Transverse colon (tissue), 4 donors: ENCODE measurements at regions not wholly inside any gene's neighbourhood (a gene's known extent, or its start where the extent isn't known, plus 50 kb on each side); places are given as distances from the start of the nearest gene placed in this dataset.

Source experiments
- DNase-seq: peaks from one replicate; pipeline ENCODE4 v3.0.0-alpha.2; 2019
- H3K27ac ChIP-seq, 4 donors: fragments of 200-600 bp; sonication (generic); 2 replicates each; pipeline ENCODE4 v1.5.1; 2016 to 2018; ENCODE audit warnings: inconsistent platforms in 4 of 4
- H3K27me3 ChIP-seq: fragments of 200-600 bp; sonication (generic); 2 replicates; pipeline ENCODE4 v1.5.1; 2017; ENCODE audit warnings: inconsistent platforms
- H3K36me3 ChIP-seq, 4 donors: fragments of 200-600 bp; sonication (generic); 2 replicates each; pipeline ENCODE4 v1.5.1; 2017 to 2019; ENCODE audit warnings: inconsistent platforms in 4 of 4
- H3K4me1 ChIP-seq, 4 donors: fragments of 200-600 bp; sonication (generic); 2 replicates each; pipeline ENCODE4 v1.5.1; 2017 to 2020; ENCODE audit warnings: inconsistent platforms in 4 of 4
- H3K4me3 ChIP-seq, 4 donors: fragments of 200-600 bp; sonication (generic); 1 replicate in 1 of 4; 2 replicates in 3 of 4; pipeline versions ENCODE4 v1.5.1 to v1.6.1; 2017 to 2019; ENCODE audit warnings: inconsistent platforms in 4 of 4
- H3K9me3 ChIP-seq, 2 donors: fragments of 200-600 bp; sonication (generic); 2 replicates each; pipeline ENCODE4 v1.5.1; 2017 to 2019; ENCODE audit warnings: inconsistent platforms in 2 of 2
- CTCF ChIP-seq, 5 experiments: fragments of 200-600 bp in 3 of 5; fragments of 450-650 bp in 2 of 5; sonication (generic) in 3 of 5; IDR thresholded peaks; 1 replicate in 2 of 5; 2 replicates in 3 of 5; pipeline ENCODE4 v1.5.1; 2016 to 2017; ENCODE audit warnings: antibody characterized with exemption in 5 of 5, inconsistent platforms in 3 of 5, mild to moderate bottlenecking in 2 of 5, moderate library complexity in 1 of 5
- EP300 ChIP-seq: sonication (generic); formaldehyde crosslinking; IDR thresholded peaks from one replicate; pipeline ENCODE4 v1.6.1; 2017; ENCODE audit warnings: antibody characterized with exemption, low read depth
- POLR2A ChIP-seq: fragments of 450-650 bp; IDR thresholded peaks from one replicate; pipeline ENCODE4 v1.6.1; 2016; ENCODE audit warnings: antibody characterized with exemption, mild to moderate bottlenecking, moderate library complexity
- POLR2AphosphoS5 ChIP-seq, 3 donors: sonication (generic); formaldehyde crosslinking; IDR thresholded peaks; one replicate each; pipeline ENCODE4 v1.6.1; 2016; ENCODE audit warnings: antibody characterized with exemption in 3 of 3
- WGBS, 2 donors: methylation state at CpG; one replicate each; pipeline ENCODE4 v1.1.5; 2018; ENCODE audit warnings: low coverage in 1 of 2; 5-methylcytosine and 5-hydroxymethylcytosine counted together
- in situ Hi-C, 4 donors: fragments of 200-750 bp; cut with MboI; loops; one replicate each; pipeline versions ENCODE4 v1.15.0 to v1.15.1; 2017; ENCODE audit warnings: low sequenced_read_pairs in 3 of 4, low pct_ligation_motif_present in 1 of 4, low pct_unique_long_range_greater_than_20kb in 1 of 4
- intact Hi-C: fragments of 100-400 bp; cut with DNase I; formaldehyde crosslinking; loops from one replicate; pipeline ENCODE4 v1.15.1; 2023; ENCODE audit warnings: low total_unique reads

GRCh38 chr12:93128332-93128707, 199.2 kb upstream of the EEA1 start:
- no peak overlapping the region for H3K4me3 ChIP-seq
- intact Hi-C loops, result no loop called here
- DNase-seq, result no peak
- no peaks in the 10 kb centered on the region for H3K36me3 ChIP-seq
- TF ChIP-seq POLR2A (no peak), CTCF (IDR thresholded peaks at IDR 0.05) (no peak), POLR2AphosphoS5 (IDR thresholded peaks at IDR 0.05) (no peak), EP300 (no peak)
- 71 to 84% methylated on average over 2 to 6 of the region's 6 CpGs for WGBS, 2 donors
- H3K27me3 ChIP-seq, result no peaks in the 10 kb centered on the region
- in situ Hi-C loops, result no loop called here
- H3K4me1 ChIP-seq, result peaks cover 0 to 14% (median 3%) of the 10 kb centered on the region in 4 donors
- no peaks in the 10 kb centered on the region for H3K9me3 ChIP-seq
- H3K27ac ChIP-seq, result peak overlapping the region in 3 of 4 donors; percentile 0 to 46 (median 20)

DNA sequence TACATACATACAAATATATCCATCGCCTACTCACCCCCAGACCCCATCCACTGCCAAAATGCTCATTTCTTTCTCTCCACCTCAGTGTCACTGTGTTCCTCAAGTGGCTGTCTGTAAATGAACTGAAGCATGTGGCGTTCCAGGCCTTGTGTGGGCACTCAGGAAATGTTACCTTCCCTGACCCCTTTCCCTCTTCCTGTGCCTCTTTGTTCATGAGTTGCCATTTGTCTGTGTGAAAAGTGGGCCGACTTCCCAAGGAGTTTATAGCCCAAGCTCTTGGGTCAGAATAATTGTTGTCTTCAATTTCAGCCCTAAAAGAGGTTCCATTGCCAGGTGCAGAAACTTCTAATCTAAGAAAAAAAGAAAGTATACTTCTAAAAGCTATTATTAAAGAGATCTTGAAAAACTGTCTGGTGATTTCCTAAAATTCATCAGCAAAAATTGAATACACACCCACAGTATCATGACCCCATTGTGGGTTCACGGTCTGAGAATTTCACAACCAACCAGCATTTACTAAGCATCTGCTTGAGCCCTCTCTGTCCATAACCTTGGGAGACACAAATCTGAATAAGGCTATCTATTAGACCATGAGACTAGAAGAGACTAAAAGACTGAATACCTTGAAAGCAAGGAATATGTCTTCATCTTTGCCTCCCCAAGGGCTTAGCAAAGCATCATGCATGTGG, 201.4 kb upstream of the EEA1 start:
- in situ Hi-C loops, result no loop called here
- Histone ChIP-seq H3K27ac (no peak overlapping the region), H3K27me3 (no peaks in the 10 kb centered on the region), H3K4me1 (peaks cover 2 to 23% (median 10%) of the 10 kb centered on the region in 4 donors), H3K9me3 (no peaks in the 10 kb centered on the region), H3K36me3 (no peaks in the 10 kb centered on the region), H3K4me3 (no peak overlapping the region)
- intact Hi-C loops, result no loop called here
- DNase-seq, result no peak
- 74 to 76% methylated on average over 4 of the region's 4 CpGs for WGBS, 2 donors
- TF ChIP-seq EP300 (no peak), POLR2AphosphoS5 (IDR thresholded peaks at IDR 0.05) (no peak), POLR2A (no peak), CTCF (IDR thresholded peaks at IDR 0.05) (no peak)

DNA sequence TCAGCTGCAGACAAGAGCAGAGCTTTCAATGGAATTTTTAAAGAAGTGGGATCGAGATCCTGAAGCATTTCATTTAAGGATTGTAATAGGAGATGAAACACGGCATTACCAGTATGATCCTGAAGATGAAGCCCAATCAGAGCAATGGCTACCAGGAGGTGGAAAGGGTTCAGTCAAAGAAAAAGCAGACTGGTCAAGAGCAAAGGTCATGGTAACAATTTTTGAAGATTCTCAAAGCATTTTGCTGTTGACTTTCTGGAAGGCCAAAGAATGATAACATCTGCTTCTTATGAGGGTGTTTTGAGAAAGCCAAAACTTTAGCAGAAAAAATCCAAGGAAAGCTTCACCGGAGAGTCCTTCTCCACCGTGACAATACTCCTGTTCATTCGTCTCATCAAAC, 204.3 kb upstream of the EEA1 start:
- Histone ChIP-seq H3K36me3 (no peaks in the 10 kb centered on the region), H3K27ac (no peak overlapping the region), H3K4me3 (no peak overlapping the region), H3K27me3 (no peaks in the 10 kb centered on the region), H3K9me3 (no peaks in the 10 kb centered on the region), H3K4me1 (peaks cover 7 to 15% (median 11%) of the 10 kb centered on the region in 4 donors)
- TF ChIP-seq CTCF (IDR thresholded peaks at IDR 0.05) (no peak), POLR2A (no peak), EP300 (no peak), POLR2AphosphoS5 (IDR thresholded peaks at IDR 0.05) (no peak)
- intact Hi-C loops, result no loop called here
- DNase-seq, result no peak
- 92 to 96% methylated on average over 5 of the region's 5 CpGs for WGBS, 2 donors
- in situ Hi-C loops, result no loop called here

- in situ Hi-C loops, result no loop called here
- intact Hi-C loops, result no loop called here
Observed at GRCh38 chr12:93134175-93134890, 205.2 kb upstream of the EEA1 start.

More at GRCh38 chr12:93134175-93134890, 205.2 kb upstream of the EEA1 start:
- Histone ChIP-seq H3K4me1 (peaks cover 7 to 15% (median 11%) of the 10 kb centered on the region in 4 donors), H3K9me3 (no peaks in the 10 kb centered on the region), H3K27me3 (no peaks in the 10 kb centered on the region), H3K27ac (peak overlapping the region in 2 of 4 donors; percentile 7 to 20), H3K4me3 (no peak overlapping the region), H3K36me3 (no peaks in the 10 kb centered on the region)
- WGBS, 2 donors, result 83 to 95% methylated on average over 4 to 6 of the region's 6 CpGs
- TF ChIP-seq POLR2AphosphoS5 (IDR thresholded peaks at IDR 0.05) (no peak), CTCF (IDR thresholded peaks at IDR 0.05) (no peak), EP300 (no peak), POLR2A (no peak)
- DNase-seq, result no peak
